ENCODE measurements at regions not wholly inside any gene's neighbourhood (a gene's known extent, or its start where the extent isn't known, plus 50 kb on each side); places are given as distances from the start of the nearest gene placed in this dataset.

DNA sequence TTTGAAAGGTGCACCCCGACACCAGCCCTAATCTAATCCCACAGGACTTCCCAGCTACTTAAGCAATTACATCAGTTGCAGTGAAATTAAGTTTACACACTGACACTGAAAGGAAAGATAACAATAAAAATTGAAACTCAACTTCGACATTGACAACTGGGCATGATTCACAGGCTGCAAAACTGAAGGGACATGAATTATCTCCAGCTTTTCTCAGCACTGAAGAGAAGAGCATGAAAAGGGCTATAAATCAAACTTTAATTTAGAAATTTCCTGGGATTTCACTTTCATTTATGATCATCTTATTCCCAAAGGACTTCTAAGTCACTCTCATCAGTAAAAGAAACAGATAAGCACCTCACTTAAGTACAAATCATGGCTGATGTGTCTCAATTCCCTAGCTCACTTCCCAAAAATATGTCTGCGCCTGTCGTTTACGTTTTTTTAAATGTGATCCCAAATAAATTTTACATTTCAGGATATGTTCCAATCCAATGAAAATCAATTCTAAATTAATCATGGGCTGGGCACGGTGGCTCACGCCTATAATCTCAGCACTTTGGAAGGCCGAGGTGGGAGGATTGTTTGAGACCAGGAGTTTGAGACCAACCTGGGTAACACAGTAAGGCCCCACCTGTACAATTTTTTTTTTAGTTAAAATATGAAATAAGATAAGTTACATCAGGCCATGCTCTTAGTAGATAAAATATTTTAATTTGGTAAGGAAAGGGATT lies 134.4 kb upstream of the TBL1X start:
- no peak for TF ChIP-seq POLR2A (IDR thresholded peaks at IDR 0.05)
- TF ChIP-seq, protein P1, sequence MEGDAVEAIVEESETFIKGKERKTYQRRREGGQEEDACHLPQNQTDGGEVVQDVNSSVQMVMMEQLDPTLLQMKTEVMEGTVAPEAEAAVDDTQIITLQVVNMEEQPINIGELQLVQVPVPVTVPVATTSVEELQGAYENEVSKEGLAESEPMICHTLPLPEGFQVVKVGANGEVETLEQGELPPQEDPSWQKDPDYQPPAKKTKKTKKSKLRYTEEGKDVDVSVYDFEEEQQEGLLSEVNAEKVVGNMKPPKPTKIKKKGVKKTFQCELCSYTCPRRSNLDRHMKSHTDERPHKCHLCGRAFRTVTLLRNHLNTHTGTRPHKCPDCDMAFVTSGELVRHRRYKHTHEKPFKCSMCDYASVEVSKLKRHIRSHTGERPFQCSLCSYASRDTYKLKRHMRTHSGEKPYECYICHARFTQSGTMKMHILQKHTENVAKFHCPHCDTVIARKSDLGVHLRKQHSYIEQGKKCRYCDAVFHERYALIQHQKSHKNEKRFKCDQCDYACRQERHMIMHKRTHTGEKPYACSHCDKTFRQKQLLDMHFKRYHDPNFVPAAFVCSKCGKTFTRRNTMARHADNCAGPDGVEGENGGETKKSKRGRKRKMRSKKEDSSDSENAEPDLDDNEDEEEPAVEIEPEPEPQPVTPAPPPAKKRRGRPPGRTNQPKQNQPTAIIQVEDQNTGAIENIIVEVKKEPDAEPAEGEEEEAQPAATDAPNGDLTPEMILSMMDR (IDR thresholded peaks at IDR 0.05) = no peak
- Histone ChIP-seq H3K4me1 (peaks cover 12% of the 10 kb centered on the region), H3K27me3 (no peaks in the 10 kb centered on the region), H3K36me3 (replicated peaks in 1 of 2; ENCODE audit: insufficient read depth in 1 of 2, low read depth in 2 of 2) (no peaks in the 10 kb centered on the region), H3K4me3 (no peak overlapping the region), H3K9me3 (no peaks in the 10 kb centered on the region), H3K27ac (no peak overlapping the region)
- intact Hi-C loops (cut with DNase I) = no loop called here
- no peak for ATAC-seq
- WGBS, 2 donors = 87 to 89% methylated on average over 8 of the region's 8 CpGs
- DNase-seq = no peak

DNA sequence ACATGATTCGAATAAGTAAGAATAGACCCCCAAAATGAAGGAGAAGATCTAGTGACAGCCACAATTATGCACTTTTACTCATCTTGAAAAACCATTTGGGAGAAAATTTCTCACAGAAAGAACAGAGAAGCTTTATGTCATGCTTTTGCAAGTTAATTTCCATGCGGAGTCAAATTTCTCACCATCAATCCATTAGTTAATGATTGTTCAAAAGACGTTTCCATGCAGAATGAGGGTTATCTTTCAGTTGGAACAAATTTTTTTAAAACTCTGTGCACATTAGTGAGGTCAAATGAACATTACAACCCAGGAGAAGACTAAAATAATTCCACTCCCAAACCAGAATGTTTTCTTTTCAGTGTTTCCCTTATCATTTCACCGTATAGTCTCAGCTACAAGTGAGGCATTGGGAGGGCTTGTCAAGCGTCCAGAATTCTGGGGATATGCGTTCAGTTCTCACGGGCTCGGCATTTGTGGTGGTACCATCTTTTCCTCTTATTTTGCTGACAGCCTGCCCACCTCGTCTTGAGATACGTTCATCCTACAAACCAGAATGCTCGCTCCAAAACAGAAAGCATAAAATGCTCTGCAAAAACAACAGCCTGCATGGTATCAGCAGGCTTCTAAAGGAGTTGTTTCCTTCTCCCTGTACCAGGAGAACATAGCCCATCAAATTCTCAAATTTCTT lies 130.8 kb upstream of the TBL1X start:
- Histone ChIP-seq H3K27me3 (no peaks in the 10 kb centered on the region), H3K9me3 (no peaks in the 10 kb centered on the region), H3K4me1 (peaks cover 12% of the 10 kb centered on the region), H3K4me3 (no peak overlapping the region), H3K36me3 (replicated peaks in 1 of 2; ENCODE audit: insufficient read depth in 1 of 2, low read depth in 2 of 2) (no peaks in the 10 kb centered on the region), H3K27ac (peak overlapping the region in 1 of 4 donors; percentile 21)
- WGBS, 2 donors = 14% methylated on average over 10 to 11 of the region's 11 CpGs
- ATAC-seq (no peak), DNase-seq (no peak)
- TF ChIP-seq, protein P1 (IDR thresholded peaks at IDR 0.05) = no peak
- no peak for TF ChIP-seq POLR2A (IDR thresholded peaks at IDR 0.05)
- intact Hi-C loops (cut with DNase I) = no loop called here

DNA sequence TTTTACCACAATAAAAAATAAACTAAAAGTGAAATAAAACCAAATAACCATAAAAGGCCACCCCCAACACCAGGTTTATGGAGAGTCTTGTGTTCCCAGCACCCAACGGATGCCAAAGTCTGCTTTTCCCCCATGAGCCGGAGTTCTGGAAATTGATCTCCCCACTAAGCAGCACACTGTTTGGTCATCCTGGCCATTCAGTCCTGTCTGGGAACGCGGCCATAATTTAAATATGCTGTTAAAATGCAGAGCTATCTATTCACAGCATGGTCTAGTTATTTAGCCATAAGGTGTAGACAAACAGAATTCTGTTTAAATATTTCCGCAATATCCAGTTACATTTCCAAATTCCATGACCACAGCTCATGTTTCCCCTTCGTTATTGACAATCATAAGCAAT lies 129.6 kb upstream of the TBL1X start:
- TF ChIP-seq POLR2A (IDR thresholded peaks at IDR 0.05) = no peak
- TF ChIP-seq, protein P1 (IDR thresholded peaks at IDR 0.05) = no peak
- intact Hi-C loops (cut with DNase I) = no loop called here
- H3K4me1 ChIP-seq = peaks cover 12% of the 10 kb centered on the region
- no peaks in the 10 kb centered on the region for H3K36me3 ChIP-seq (replicated peaks in 1 of 2; ENCODE audit: insufficient read depth in 1 of 2, low read depth in 2 of 2)
- H3K27ac ChIP-seq = no peak overlapping the region
- ATAC-seq = no peak
- no peaks in the 10 kb centered on the region for H3K9me3 ChIP-seq
- H3K27me3 ChIP-seq = no peaks in the 10 kb centered on the region
- DNase-seq = no peak
- no peak overlapping the region for H3K4me3 ChIP-seq
- WGBS, 2 donors = 71 to 93% methylated on average over 6 of the region's 6 CpGs

DNA sequence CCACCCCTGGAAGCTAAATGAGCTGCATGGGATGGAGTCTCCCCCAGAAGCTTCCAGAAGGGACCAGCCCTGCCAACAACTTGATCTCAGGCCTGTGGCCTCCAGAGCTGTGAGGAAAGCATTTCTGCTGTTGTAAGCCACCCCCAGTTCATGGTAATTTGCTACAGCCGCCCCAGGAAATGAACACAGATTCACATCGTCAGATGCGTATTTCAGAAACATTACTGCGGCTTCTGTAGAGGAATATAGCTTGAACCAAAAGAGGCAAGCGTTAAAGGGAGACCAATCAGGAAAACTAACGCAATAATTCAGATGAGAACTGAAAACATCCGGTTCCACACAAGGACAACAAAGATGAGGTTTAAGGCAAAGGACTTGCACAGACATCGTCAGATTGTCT lies 128.4 kb upstream of the TBL1X start:
- no peak overlapping the region for H3K4me3 ChIP-seq
- WGBS, 2 donors = 58 to 90% methylated on average over 8 of the region's 8 CpGs
- TF ChIP-seq, protein P1 (IDR thresholded peaks at IDR 0.05) = no peak
- TF ChIP-seq POLR2A (IDR thresholded peaks at IDR 0.05) = no peak
- no peaks in the 10 kb centered on the region for H3K9me3 ChIP-seq
- intact Hi-C loops (cut with DNase I) = no loop called here
- H3K27ac ChIP-seq = no peak overlapping the region
- no peaks in the 10 kb centered on the region for H3K36me3 ChIP-seq (replicated peaks in 1 of 2; ENCODE audit: insufficient read depth in 1 of 2, low read depth in 2 of 2)
- no peaks in the 10 kb centered on the region for H3K27me3 ChIP-seq
- ATAC-seq (no peak), DNase-seq (no peak)
- H3K4me1 ChIP-seq = peaks cover 22% of the 10 kb centered on the region

Data from body of pancreas (tissue), 4 donors.